ENCODE measurements at regions not wholly inside any gene's neighbourhood (a gene's known extent, or its start where the extent isn't known, plus 50 kb on each side); places are given as distances from the start of the nearest gene placed in this dataset.

DNA sequence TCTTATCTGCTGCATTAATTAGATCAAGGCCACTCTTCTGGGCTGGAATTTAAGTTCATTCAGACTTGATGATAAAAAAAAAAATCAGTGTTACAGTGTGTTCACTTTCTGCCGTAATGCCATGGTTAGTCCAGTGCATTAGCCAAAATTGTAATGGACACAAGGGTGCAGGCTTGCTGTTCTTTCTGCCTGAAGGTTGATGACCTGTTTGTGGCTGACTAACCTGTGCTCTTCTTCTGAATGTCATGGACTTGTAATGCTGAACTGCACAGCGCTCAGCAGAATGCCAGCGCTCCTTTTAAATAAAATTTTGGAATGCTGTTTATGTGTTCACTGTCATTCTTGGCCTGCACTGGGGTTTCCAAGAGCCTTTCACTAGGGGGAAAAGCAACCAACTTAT lies 323.2 kb downstream of the ZNF248 start:
- TF ChIP-seq, protein P1, sequence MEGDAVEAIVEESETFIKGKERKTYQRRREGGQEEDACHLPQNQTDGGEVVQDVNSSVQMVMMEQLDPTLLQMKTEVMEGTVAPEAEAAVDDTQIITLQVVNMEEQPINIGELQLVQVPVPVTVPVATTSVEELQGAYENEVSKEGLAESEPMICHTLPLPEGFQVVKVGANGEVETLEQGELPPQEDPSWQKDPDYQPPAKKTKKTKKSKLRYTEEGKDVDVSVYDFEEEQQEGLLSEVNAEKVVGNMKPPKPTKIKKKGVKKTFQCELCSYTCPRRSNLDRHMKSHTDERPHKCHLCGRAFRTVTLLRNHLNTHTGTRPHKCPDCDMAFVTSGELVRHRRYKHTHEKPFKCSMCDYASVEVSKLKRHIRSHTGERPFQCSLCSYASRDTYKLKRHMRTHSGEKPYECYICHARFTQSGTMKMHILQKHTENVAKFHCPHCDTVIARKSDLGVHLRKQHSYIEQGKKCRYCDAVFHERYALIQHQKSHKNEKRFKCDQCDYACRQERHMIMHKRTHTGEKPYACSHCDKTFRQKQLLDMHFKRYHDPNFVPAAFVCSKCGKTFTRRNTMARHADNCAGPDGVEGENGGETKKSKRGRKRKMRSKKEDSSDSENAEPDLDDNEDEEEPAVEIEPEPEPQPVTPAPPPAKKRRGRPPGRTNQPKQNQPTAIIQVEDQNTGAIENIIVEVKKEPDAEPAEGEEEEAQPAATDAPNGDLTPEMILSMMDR (IDR thresholded peaks at IDR 0.05), result no peak
- TF ChIP-seq POLR2A (IDR thresholded peaks at IDR 0.05) (no peak), POLR2AphosphoS5 (IDR thresholded peaks at IDR 0.05) (no peak)
